ENCODE measurements at regions not wholly inside any gene's neighbourhood (a gene's known extent, or its start where the extent isn't known, plus 50 kb on each side); places are given as distances from the start of the nearest gene placed in this dataset.
"Not testable (repeated sequence)": the region's sequence is repeated elsewhere in the genome, so short reads cannot be mapped to it uniquely, and the experiment has no call there.

- ATAC-seq (replicated peaks in 1 of 2): no peak
- Mint-ChIP-seq H3K4me1 (ENCODE audit: low read depth) (peaks cover 10% of the 10 kb centered on the region), H3K36me3 (ENCODE audit: insufficient read depth in 2 of 2) (no peaks in the 10 kb centered on the region), H3K27me3 (ENCODE audit: low read depth) (peaks cover 15% of the 10 kb centered on the region), H3K4me3 (no peak overlapping the region), H3K9me3 (peaks cover 0 to 9% of the 10 kb centered on the region in 2 donors), H3K27ac (no peak overlapping the region)
- no peak for DNase-seq
Observed at GRCh38 chr10:2886662-2887061, 180.7 kb upstream of the PFKP start.

GRCh38 chr10:2885288-2886278 is 181.8 kb upstream of the PFKP start:
- no peaks in the 10 kb centered on the region for H3K4me1 Mint-ChIP-seq (ENCODE audit: low read depth)
- no peak overlapping the region for H3K4me3 Mint-ChIP-seq
- peaks cover 16% of the 10 kb centered on the region for H3K27me3 Mint-ChIP-seq (ENCODE audit: low read depth)
- ATAC-seq (replicated peaks in 1 of 2): no peak
- no peak overlapping the region for H3K27ac Mint-ChIP-seq
- H3K9me3 Mint-ChIP-seq: peaks cover 0 to 9% of the 10 kb centered on the region in 2 donors
- H3K36me3 Mint-ChIP-seq (ENCODE audit: insufficient read depth in 2 of 2): no peaks in the 10 kb centered on the region
- no peak for DNase-seq

DNA sequence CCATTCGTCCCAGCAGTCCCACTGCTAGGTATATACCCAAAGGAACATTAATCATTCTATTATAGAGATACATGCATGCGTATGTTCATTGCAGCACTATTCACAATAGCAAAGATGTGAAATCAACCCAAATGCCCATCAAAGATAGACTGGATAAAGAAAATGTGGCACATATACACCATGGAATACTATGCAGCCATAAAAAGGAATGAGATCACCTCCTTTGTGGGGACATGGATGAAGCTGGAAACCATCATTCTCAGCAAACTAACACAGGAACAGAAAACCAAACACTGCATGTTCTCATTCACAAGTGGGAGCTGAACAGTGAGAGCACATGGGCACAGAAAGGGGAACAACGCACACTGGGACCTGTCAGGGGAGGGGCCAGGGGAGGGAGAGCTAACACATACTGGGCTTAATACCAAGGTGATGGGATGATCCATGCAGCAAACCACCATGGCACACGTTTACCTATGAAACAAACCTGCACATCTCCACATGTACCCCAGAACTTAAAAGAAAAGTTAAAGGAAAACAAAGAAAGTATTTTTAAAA is 183.3 kb upstream of the PFKP start:
- Mint-ChIP-seq H3K27me3 (ENCODE audit: low read depth) (peaks cover 18% of the 10 kb centered on the region), H3K9me3 (peaks cover 0 to 12% of the 10 kb centered on the region in 2 donors)
- not testable (repeated sequence) for ATAC-seq (replicated peaks in 1 of 2); H3K27ac Mint-ChIP-seq; H3K4me3 Mint-ChIP-seq; H3K36me3 Mint-ChIP-seq (ENCODE audit: insufficient read depth in 2 of 2); H3K4me1 Mint-ChIP-seq (ENCODE audit: low read depth); DNase-seq

GRCh38 chr10:2883238-2883637 is 184.1 kb upstream of the PFKP start:
- Mint-ChIP-seq H3K9me3 (peaks cover 0 to 6% of the 10 kb centered on the region in 2 donors), H3K4me1 (ENCODE audit: low read depth) (no peaks in the 10 kb centered on the region), H3K27ac (no peak overlapping the region), H3K36me3 (ENCODE audit: insufficient read depth in 2 of 2) (no peaks in the 10 kb centered on the region), H3K4me3 (no peak overlapping the region), H3K27me3 (ENCODE audit: low read depth) (peaks cover 18% of the 10 kb centered on the region)
- no peak for ATAC-seq (replicated peaks in 1 of 2)
- DNase-seq: no peak

GRCh38 chr10:2882628-2883027 is 184.7 kb upstream of the PFKP start:
- no peak for DNase-seq
- no peak overlapping the region for H3K27ac Mint-ChIP-seq
- H3K4me3 Mint-ChIP-seq: no peak overlapping the region
- H3K9me3 Mint-ChIP-seq: peaks cover 0 to 4% of the 10 kb centered on the region in 2 donors
- H3K4me1 Mint-ChIP-seq (ENCODE audit: low read depth): no peaks in the 10 kb centered on the region
- ATAC-seq (replicated peaks in 1 of 2): no peak
- no peaks in the 10 kb centered on the region for H3K36me3 Mint-ChIP-seq (ENCODE audit: insufficient read depth in 2 of 2)
- H3K27me3 Mint-ChIP-seq (ENCODE audit: low read depth): peaks cover 18% of the 10 kb centered on the region

- ATAC-seq (replicated peaks in 1 of 2) (no peak), DNase-seq (no peak)
- Mint-ChIP-seq H3K27ac (no peak overlapping the region), H3K27me3 (ENCODE audit: low read depth) (peaks cover 18% of the 10 kb centered on the region), H3K9me3 (peaks cover 0 to 4% of the 10 kb centered on the region in 2 donors), H3K4me1 (ENCODE audit: low read depth) (no peaks in the 10 kb centered on the region), H3K4me3 (no peak overlapping the region), H3K36me3 (ENCODE audit: insufficient read depth in 2 of 2) (no peaks in the 10 kb centered on the region)
Observed at GRCh38 chr10:2881720-2882620, 185.4 kb upstream of the PFKP start.

DNA sequence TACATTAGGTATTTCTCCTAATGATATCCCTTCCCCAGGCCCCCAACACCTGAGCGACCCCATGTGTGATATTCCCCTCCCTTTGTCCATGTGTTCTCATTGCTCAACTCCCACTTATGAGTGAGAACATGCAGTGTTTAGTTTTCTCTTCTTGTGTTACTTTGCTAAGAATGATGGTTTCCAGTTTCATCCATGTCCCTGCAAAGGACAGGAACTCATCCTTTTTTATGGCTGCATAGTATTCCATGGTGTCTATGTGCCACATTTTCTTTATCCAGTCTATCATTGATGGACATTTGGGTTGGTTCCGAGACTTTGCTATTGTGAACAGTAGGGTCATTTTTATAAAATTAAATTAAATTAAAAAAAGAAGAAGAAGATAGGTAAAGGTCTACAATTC is 187.3 kb upstream of the PFKP start:
- H3K27me3 Mint-ChIP-seq (ENCODE audit: low read depth): peaks cover 18% of the 10 kb centered on the region
- H3K27ac Mint-ChIP-seq; H3K36me3 Mint-ChIP-seq (ENCODE audit: insufficient read depth in 2 of 2); H3K4me1 Mint-ChIP-seq (ENCODE audit: low read depth); ATAC-seq (replicated peaks in 1 of 2); H3K4me3 Mint-ChIP-seq; H3K9me3 Mint-ChIP-seq; DNase-seq: not testable (repeated sequence)

- H3K9me3 Mint-ChIP-seq: peaks cover 0 to 3% of the 10 kb centered on the region in 2 donors
- no peak overlapping the region for H3K4me3 Mint-ChIP-seq
- no peaks in the 10 kb centered on the region for H3K36me3 Mint-ChIP-seq (ENCODE audit: insufficient read depth in 2 of 2)
- ATAC-seq (replicated peaks in 1 of 2): no peak
- no peak overlapping the region for H3K27ac Mint-ChIP-seq
- peaks cover 19% of the 10 kb centered on the region for H3K27me3 Mint-ChIP-seq (ENCODE audit: low read depth)
- no peak for DNase-seq
- H3K4me1 Mint-ChIP-seq (ENCODE audit: low read depth): no peaks in the 10 kb centered on the region
Observed at GRCh38 chr10:2878818-2879217, 188.5 kb upstream of the PFKP start.

DNA sequence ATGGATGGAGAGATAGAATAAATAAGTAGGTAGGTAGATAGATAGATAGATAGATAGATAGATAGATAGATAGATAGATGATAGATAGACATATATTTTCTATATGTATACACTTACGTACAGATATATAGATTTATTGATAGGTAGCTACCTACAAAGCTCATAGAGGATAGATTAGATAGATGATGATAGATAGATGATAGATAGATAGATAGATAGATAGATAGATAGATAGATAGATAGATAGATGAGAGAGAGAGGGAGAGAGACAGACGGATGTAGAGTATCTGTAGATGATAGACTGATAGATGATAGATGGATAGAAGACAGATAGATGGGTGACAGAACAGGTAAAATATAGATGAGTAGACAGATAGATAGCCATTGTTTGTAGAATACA is 191.3 kb upstream of the PFKP start:
- H3K4me1 Mint-ChIP-seq (ENCODE audit: low read depth): no peaks in the 10 kb centered on the region
- peaks cover 15% of the 10 kb centered on the region for H3K27me3 Mint-ChIP-seq (ENCODE audit: low read depth)
- H3K4me3 Mint-ChIP-seq: no peak overlapping the region
- H3K36me3 Mint-ChIP-seq (ENCODE audit: insufficient read depth in 2 of 2): no peaks in the 10 kb centered on the region
- no peak for DNase-seq
- peaks cover 0 to 4% of the 10 kb centered on the region in 2 donors for H3K9me3 Mint-ChIP-seq
- no peak overlapping the region for H3K27ac Mint-ChIP-seq
- no peak for ATAC-seq (replicated peaks in 1 of 2)

- Mint-ChIP-seq H3K27me3 (ENCODE audit: low read depth) (peaks cover 9% of the 10 kb centered on the region), H3K4me1 (ENCODE audit: low read depth) (no peaks in the 10 kb centered on the region), H3K27ac (no peak overlapping the region), H3K4me3 (no peak overlapping the region), H3K9me3 (peaks cover 0 to 3% of the 10 kb centered on the region in 2 donors), H3K36me3 (ENCODE audit: insufficient read depth in 2 of 2) (no peaks in the 10 kb centered on the region)
- ATAC-seq (replicated peaks in 1 of 2) (no peak), DNase-seq (no peak)
Observed at GRCh38 chr10:2874963-2875362, 192.4 kb upstream of the PFKP start.

DNA sequence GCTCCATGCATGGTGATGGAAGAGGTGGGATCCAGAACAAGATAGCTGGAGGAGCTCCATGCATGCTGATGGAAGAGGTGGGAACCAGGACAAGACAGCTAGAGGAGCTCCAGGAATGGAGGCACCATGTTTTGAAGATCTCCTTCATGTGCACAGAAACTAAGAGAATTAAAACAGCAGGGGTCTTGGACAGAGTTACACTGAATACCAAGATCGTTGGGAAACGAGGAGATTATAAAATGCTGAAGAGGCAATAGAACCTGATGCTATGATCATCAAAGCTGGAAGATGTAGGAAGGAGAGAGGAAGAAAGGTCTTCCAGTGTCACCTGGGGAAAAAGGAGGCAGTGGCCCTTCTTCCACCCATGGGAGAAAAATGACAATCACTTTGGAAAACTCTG is 193.6 kb upstream of the PFKP start:
- H3K27me3 Mint-ChIP-seq (ENCODE audit: low read depth): peaks cover 9% of the 10 kb centered on the region
- ATAC-seq (replicated peaks in 1 of 2): no peak
- H3K36me3 Mint-ChIP-seq (ENCODE audit: insufficient read depth in 2 of 2): no peaks in the 10 kb centered on the region
- DNase-seq: no peak
- no peaks in the 10 kb centered on the region for H3K4me1 Mint-ChIP-seq (ENCODE audit: low read depth)
- no peak overlapping the region for H3K27ac Mint-ChIP-seq
- H3K9me3 Mint-ChIP-seq: peaks cover 0 to 1% of the 10 kb centered on the region in 2 donors
- H3K4me3 Mint-ChIP-seq: no peak overlapping the region

DNA sequence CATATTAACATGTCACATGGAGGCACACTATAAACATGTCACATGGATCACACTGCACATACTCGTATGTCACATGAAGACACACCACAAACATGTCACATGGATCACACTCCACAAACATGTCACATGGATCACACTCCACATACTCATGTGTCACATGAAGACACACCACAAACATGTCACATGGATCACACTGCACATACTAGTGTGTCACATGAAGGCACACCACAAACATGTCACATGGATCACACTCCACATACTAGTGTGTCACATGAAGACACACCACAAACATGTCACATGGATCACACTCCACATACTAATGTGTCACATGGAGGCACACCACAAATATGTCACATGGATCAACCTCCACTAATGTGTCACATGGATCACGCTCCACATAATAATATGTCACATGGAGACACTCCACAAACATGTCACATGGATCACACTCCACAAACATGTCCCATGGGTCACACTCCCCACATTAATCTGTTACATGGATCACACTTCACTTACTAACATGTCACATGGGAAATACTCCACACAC is 195.6 kb upstream of the PFKP start:
- Mint-ChIP-seq H3K4me1 (ENCODE audit: low read depth) (no peaks in the 10 kb centered on the region), H3K9me3 (peaks cover 0 to 1% of the 10 kb centered on the region in 2 donors), H3K27ac (no peak overlapping the region), H3K4me3 (no peak overlapping the region), H3K27me3 (ENCODE audit: low read depth) (peaks cover 9% of the 10 kb centered on the region), H3K36me3 (ENCODE audit: insufficient read depth in 2 of 2) (no peaks in the 10 kb centered on the region)
- DNase-seq (no peak), ATAC-seq (replicated peaks in 1 of 2) (no peak)
